SIG-M5 treated with dmso at 0.1 percent for 504 hours (cell line): ENCODE measurements at regions not wholly inside any gene's neighbourhood (a gene's known extent, or its start where the extent isn't known, plus 50 kb on each side); places are given as distances from the start of the nearest gene placed in this dataset.

Experiments used
- DNase-seq: peaks from one replicate; lab custom pipeline; 2025; ENCODE audit not compliant: unreplicated experiment; lab: John Stamatoyannopoulos, UW

DNA sequence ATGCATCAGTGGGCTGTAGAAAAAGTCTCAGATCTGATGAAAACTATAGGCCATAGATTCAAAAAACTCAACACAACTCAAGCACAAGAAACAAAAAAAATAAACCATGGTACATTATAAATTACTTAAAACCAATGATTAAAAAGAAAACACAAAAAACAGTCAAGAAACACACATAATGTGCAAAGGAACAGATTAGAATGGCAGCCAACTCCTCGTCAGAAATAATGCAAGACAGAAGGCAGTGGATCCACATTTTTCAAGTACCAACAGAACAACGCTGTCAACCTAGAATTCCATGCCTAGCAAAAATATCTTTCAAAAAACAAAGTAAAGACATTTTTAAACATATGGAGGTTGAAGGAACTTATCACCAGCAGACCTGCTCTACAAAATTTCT lies 69.7 kb downstream of the PSMB1 start:
- DNase-seq = no peak

DNA sequence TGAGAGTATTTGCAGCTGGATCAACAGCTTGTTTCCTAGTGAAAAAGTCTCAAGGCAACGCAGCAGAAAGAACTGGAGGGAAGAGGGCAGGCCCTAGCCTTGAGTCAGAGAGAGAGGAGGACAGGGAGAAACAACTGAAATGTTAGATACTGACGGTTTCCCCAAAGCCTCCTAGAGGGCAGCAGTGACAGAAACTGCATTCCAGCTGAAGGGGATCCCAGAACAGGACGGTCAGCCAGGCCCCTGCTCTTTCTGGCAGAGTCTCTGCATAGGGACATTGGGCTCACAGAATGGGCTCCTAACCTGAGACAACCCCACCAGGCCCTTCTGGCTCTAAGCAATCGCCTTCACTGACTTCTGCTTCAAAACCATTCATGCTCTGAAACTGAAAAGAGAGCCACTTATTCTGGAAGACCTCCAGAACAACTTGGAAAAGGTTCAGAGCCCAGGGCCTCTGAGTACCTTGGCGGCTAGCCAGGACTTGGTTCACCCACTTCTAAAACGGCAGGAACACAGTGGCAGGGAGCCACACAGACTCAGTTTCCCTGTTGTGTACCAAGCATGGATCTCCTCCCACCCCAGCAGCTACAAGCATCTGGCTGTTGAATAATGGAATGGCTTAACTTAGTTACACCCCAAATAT lies 72.9 kb downstream of the PSMB1 start:
- no peak for DNase-seq

DNA sequence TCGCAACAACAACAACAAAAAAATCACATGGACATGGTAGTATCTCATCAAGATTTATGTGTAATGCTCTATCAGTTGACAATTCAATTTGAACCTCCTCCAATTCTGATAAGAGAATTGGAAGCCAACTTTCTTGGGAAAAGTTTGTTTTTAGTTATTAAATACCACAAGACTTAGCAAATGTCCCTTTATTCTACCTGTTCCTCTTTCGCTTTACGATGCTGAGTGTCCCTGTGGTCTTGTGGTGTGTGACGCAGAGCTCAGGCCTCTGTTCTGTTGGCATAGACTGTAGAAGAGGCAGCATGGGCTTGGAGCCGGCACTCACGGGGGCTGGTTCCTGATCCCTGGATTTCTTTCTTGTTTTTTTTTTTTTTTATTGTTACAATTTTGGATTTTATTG lies 76.7 kb downstream of the PSMB1 start:
- peak; percentile 76 for DNase-seq

DNA sequence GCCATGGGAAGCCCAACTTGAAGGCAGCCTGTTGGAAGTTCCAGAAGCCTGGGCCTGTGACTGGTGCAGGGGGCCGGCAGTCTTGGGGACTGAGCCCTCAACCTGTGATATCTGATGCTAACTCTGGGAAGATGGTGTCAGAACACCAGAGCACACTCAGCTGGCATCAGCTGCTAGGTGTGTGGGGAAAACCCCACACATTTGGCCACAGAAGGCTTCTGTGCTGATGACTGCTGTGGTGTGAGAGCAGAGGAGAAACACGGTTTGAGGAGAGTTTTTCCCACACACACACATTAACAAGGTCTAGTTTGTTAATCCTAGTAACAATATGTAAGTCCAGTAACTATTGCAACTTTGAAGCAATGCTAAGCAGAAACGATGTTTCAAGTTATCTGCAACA lies 78.0 kb downstream of the PSMB1 start:
- no peak for DNase-seq

DNA sequence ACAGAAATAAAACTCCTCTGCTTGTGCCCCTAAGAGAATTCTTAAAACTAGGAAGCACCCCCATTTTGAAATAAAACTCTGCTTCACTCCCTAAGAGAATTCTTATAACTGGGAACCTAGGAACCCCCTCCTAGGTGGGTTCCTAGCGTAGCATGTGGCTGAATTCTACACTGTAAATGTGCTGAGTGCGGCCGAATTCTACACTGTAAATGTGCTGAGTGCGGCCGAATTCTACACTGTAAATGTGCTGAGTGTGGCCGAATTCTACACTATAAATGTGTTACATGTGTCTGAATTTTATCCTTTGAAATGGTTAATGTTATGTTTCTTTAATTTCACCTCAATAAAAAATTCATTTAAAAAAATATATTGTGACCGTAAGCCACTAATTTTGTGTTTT lies 79.3 kb downstream of the PSMB1 start:
- no peak for DNase-seq

DNA sequence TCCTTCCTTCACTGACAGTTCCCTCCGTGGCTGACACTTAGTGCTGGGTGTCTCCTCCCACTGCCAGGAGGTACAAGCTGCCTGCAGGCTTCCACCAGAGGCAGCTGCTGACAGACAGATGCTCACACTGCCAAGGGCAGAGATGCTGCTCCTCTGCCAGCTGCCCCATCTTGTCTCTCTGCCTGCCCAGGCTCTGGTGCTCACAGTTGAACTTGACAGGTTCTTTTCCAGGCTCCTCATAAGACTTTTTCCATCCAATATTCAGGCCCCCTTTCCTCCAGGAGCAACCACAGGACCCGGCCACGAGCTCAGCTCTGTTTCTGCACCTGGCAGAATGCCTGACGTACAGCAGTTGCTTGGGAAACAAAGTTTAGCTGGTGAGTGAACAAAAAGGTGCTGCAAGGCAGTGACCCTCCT lies 79.8 kb downstream of the PSMB1 start:
- DNase-seq = no peak

DNA sequence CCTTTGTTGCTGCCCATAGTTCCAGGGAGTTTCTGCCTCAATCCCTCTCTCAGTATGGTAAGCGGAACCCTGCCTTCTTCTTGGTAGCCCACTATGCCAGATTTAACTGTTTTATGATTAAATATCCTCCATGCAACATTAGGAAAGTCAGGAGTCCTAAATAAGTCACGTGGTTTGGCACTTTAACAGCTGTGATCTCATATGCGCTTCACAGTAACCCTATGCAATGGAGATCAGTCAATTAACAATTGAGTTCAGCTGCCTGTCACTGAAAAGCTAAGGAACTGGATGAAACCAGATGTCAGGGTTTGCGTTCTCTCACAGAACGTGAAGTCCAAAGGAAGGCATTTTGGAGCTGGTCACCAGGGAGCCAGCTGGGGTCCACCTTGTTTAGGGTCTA lies 81.6 kb downstream of the PSMB1 start:
- DNase-seq = no peak

DNA sequence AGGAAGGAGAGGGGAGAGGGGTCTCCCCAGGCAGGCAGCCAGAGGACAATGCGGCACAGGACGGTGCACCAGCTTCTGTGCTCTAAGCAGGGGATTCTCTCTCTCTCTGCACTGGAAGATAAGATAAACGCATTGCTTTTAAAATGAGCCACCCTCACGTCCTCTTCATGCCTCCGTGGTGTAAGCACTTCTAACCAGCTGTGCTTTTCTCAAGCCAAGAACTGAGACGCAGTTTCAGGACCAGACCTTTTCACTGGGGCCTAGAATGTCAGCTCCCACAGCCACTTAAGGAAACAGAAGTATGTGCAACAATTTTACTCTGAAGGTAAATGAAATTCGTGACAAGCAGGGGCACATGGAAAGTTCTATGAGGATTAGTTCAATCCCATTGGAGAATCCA lies 82.4 kb downstream of the PSMB1 start:
- no peak for DNase-seq

DNA sequence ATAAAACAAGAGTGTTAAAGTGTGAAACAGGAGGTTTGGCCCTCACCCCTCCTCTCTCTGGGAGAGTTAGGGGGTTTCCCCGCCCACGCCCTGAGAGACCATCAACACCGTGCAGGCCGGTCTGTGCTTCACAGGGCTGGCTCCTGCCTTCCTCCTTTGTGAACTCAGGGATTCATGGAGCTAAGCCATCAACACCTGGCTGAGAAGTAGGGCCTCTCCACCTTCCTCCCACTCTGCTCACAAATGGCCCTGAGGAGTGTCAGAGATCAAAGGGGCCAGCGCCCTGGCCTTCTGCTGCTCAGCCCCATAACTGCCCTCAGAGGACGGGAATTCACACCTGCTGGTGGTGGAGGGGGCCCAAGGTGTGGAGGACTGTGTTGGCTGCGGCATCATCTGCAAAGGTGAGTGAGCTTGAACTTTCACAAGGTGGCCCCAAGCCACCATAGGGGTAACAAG lies 88.6 kb downstream of the PSMB1 start:
- DNase-seq = no peak

DNA sequence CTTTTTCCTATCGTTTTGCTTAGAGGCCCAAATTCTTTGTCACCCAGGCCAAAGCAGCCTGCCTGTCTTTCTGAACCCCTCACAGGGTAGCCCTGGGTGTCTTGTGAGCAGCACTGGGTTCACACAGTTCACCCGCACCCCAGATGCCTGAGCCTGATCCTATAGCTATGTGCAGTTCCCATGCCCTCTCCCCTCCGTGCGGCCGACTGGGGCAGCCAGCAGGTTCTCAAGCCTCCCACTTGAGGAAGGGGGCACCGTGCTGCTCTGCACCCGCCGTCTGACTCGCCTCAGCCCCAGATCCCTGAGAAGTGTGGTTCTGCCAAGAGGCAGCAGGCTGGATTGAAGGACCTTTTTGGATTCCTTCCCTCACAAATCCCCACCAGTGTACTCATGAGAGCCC lies 89.0 kb downstream of the PSMB1 start:
- DNase-seq = no peak

DNA sequence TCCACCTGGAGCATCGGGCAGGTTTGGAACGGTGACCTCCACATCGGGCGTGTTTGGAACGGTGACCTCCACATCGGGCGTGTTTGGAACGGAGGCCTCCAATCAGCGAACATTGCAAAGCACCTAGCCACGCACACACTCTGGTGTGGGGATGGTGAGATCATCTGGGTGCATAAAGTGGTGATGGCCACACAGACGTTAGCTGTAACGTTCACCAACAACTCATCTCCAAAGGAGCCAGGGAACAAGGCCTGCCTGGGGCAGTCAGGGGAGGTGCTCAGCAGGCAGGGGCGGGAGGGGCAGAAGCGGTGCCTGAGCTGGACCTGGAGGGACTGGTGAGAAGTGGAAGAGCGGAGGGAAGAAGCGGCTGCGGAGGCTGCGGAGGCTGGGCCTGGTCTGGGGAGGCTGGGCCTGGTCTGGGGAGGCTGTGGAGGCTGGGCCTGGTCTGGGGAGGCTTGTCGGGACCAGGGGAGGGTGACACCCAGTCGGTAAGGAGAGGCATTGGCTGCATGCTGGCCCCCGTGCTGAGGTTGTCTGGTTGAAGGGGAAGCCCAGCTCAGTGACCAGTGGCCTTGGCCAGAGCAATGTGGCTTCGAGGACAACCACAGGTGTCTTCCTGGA lies 89.9 kb downstream of the PSMB1 start:
- DNase-seq = no peak

DNA sequence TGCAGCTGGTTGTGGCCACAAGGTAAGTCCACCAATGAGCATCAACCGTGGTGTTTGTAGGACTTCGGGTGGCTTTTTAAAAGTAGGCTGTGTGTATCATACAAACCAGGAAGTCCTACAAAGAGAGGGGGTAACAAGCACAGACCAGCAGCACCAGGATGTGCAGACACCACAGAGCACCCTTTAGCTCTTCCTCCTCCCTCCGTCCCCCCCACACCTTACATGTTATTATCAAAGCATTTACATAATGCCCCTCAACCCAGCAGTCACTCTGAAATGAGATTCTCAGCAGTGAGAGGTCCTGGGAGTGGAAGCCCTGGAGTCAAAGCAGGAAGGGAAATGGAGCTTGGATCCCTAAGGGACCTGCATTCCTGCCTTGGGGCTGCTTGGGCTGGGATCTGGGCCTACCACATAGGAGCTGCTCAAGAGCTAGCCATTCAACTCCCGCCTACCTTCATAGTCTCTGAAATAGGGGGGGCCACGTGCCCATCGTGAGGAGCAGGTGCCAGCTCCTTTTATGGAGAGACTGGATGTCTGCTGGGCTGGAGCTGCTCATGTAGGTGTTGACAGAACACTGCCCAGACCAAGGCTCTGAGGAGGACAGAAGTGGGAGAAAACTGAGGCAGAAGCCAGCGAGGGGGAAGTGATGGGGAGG lies 90.6 kb downstream of the PSMB1 start:
- DNase-seq = no peak

DNA sequence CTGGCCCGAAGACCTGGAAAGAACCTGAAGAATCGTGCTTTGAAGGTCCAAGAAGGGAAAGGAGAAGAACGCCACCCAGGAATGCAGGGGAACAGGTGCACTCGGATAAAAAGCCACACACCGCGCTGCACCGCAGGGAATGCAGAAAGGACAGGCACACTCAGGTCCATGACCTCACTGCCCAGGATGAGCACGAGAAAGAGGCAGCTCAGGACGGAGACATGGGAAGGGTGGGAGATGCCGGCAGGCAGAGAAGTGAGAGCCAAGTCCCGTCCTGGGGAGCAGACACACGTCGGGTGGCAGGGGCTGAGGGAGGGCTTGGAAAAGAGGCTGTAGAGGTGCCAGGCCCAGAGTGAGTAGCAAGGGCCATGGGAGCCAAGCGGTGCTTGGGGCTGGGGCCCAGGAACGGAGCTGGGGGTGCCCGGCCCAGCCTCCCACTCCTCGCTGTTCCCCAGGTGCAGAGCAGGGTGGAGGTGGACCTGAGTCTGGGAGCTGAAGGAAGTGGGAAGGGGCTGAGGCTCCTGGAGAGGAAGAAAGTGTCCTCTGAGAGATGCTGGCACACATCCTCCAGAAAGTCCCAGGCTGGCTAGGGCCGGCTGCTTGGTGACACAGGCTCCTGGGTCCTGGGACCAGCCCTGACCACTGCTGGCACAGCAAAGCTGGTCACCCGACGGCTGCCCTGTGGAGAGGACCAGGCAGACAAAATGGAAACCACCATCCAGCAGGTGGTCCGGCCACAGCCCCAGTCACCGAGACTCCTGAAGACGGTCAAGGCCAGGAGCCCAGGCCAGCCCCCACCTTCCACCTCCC lies 91.3 kb downstream of the PSMB1 start:
- DNase-seq = no peak

DNA sequence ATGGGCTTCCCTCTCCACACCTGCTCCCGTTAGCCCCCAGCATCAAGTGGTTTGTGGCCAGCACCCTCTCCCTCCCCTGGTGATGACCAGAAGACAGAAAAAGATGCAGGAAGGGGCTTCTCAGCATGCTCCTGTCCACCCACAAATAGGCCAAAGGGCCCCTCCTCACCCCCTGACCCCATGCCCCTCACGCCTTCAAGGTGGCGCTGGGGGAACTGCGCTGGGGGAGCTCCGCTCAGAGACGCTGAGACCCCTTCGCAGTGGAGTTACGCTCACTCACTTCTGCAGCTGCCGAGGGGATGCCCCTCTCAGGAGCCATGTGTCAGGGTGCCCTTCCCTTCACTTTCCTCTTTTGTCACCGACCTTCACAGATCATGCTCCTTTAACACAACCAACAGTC lies 92.0 kb downstream of the PSMB1 start:
- DNase-seq = no peak

DNA sequence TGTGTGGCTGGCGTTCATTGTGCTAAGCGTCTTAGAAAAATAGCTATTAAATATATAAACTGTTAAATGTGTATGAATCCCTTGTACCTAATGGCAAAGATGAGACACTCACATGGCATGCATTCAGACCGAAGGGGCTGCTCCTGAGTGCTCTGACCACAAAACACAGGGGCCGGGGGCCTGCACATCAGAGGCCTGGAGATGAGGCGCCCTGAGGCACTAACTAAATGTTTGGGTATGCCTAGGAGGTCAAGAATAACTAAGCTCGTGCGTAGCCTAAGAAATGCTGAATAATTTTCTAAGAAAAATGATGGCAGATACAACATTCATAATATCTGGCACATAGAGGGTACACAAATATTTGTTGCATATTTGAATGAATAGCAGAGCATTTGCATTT lies 92.5 kb downstream of the PSMB1 start:
- DNase-seq = no peak

DNA sequence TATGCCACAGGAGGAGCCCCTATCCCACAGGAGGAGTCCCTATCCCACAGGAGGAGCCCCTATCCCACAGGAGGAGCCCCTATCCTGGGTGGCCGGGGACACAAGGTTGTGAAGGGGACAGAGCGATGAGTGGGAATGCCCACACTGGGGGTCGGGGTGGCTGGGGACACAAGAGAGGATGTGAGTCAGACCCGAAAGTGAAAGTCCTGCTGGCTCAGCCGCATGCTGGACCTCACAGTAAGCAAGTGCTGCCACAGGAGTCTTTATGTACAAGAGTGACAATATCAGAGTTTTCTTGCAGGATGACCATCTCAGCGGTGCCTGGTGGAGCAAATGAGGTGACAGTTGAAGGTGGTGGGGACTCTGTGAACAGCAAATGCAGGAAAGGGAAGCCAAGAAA lies 93.7 kb downstream of the PSMB1 start:
- DNase-seq = peak; percentile 25

DNA sequence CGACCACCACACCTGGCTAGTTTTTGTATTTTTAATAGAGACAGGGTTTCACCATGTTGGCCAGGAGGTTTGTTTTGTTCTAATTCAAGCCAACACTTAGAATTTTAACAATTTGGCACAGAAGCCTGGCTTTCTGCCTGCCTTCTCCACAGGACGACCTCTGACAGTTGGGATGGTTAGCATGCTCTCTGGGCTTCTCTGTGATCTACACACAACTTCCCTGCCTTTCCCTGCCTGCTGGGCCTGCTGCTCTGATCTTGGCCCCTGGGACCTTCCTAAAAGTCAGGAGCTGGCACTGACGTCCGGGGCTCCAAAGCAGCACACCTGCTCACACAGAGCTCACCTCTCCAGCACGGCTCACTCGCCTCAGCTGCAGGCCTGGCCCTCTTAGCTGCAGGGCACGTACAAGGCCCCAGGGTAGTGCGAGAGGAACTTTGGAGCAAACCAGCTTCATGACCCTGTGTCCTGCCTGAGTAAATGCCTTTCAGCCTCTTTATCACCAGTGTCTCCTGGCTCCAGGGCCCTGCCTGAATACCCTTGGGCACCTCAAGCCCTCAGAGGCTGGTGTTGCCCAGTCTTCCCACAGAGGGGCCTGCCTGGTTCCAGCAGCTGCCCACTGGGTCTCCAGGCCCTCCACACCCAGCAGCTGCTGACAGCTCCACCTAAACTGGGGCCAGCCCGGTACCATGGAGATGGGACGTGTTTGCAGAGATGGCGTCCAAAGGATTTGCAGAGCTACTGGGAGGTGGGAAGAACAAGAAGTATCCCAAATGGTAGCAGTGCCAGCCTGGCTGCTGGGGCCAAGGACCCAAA lies 96.0 kb downstream of the PSMB1 start:
- no peak for DNase-seq
